GM19395 (cell line): ENCODE measurements at regions not wholly inside any gene's neighbourhood (a gene's known extent, or its start where the extent isn't known, plus 50 kb on each side); places are given as distances from the start of the nearest gene placed in this dataset.

Experiments
- ATAC-seq: cut with Tn5 transposase; IDR thresholded peaks from one replicate; pipeline ENCODE4 v1.9.1; 2021; ENCODE audit warnings: mild to moderate bottlenecking, moderate library complexity; ENCODE audit not compliant: unreplicated experiment

GRCh38 chr16:65876624-65877023, 489.9 kb upstream of the CDH5 start:
- ATAC-seq, result no peak

DNA sequence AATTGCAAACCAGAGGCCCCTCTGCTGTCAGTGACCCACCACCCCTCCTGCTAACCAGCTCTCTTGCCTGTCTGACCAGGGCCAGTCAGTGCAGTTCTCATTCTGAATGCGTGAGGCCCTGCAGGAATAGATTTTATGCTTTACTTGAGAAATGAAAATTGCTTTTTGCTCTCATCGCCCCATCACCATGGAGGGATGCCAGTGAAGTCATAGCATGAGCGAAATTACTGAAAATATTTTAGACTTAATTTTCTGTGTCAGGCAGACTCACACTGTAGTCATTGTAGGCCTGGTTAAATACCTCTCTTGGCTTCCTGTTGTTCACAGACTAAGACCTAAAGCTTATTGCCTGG, 490.5 kb upstream of the CDH5 start:
- ATAC-seq, result no peak

GRCh38 chr16:65875381-65876055, 491.0 kb upstream of the CDH5 start:
- no peak for ATAC-seq

DNA sequence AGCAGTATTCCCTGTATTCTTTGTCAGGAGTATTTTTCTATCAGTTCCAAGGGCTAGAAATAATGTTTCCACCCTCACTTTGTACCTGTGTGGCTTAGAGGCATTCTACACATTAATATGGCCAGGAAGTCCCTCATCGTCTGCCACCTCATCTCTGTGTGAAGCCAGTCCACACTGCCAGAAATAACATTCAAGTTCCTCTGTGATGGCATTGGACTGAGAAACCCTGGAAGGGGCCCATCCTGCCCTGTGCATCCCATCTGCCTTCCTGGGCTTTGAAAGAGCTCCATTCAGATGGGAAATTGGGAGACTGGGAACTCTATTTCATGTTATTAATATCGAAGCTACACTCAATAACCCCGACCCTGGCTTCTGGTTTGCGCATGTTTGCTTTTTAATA, 497.2 kb upstream of the CDH5 start:
- no peak for ATAC-seq

DNA sequence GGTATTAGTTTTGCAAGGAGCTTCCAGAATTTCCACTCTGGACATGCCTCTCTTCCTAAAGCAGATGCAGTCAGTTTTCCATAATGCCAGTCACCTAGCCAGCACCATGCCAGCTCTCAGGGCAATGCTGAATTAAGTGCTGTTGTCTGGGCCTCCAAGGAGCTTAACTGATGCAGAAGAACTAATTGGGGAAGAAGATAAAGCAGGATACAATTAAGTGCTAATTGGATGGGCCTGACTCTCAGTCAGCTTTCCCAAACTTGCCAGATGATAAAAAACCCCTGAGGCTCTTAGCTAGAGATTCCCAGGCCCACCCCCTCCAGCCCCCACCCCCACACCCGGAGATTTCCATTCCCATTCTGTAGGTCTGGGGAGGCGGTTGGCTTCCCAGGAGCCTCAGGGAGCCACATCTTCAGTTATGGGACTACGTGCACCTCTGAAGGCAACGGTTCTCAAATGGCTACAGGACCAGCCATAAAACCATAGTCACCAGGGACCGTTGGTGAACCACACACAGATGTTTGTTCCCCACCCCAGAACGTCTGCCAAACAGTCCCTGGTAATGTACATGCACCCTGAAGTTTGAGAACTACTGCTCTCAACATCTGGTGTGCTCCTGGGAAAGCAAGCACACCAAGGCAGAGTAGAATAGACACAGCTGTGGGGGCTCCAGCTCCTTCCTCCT, 499.1 kb upstream of the CDH5 start:
- no peak for ATAC-seq

DNA sequence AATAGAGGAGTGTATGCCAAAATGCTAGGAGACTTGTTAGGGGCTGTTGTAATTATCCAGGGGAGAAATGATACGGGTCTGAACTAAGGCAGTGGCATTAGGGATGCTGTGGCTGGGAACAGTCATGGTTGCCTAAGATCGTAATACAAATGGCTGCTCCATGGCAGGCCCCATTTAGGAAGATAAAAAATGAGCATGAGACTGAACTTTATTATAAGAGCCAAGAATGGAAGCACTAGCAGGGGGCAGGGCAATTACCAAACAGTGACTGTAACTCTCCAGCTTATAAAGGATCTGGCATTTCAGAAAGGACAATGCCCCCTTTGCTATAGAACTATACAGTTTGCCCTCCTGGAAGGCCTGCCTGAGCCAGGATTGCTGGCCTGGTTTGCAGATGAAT, 503.3 kb upstream of the CDH5 start:
- ATAC-seq, result no peak

GRCh38 chr16:65861131-65861731, 505.3 kb upstream of the CDH5 start:
- ATAC-seq, result no peak

DNA sequence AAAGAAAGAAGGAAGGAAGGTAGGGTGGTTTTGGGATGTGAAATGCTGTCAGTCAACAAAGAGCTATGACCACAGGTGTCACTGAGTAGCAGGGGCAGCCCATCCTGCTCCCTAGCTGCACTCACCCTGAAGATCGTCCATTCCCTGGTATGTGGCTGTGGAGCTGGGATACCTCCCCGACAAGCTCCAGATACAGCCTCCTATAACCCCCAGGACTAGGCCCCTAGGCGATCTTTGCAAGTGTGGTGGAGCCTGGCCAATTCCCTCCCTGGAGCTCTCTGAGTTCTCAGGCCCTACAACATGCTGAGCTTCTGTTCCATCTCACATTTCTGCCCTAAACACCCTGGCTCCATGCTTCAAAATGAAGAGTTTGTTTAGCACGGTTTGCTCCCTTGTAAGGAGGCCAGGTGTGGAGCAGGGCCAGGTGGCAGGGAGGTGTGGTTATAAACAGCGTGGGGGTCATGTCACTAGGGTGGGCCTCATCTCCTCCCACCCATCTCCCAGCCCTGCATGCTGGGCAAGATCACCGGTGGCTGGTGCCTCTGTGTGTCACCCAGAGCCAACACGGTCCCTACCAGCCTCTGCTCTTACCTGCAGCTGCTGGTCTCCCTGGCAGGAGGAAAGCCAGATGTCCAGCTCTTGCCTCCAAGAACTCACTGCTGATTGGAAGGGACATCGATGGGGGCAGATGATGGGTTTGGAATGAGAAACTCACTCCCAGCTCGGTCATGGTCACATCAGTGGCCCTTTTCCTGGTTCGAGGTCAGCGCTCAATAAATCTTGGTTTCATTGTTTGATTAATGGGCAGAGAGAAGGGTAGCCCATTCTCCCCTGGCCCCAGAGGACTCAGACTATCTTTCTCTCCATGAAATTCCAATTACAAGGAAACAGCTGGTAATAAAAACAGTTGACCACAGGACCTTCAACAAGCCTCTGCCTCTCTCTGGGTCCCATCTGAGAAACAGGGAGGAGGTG, 511.0 kb upstream of the CDH5 start:
- ATAC-seq, result no peak

- ATAC-seq, result no peak
Measured at GRCh38 chr16:65846210-65846602, 520.3 kb upstream of the CDH5 start.

- ATAC-seq, result no peak
Measured at GRCh38 chr16:65845466-65846209, 520.9 kb upstream of the CDH5 start.

DNA sequence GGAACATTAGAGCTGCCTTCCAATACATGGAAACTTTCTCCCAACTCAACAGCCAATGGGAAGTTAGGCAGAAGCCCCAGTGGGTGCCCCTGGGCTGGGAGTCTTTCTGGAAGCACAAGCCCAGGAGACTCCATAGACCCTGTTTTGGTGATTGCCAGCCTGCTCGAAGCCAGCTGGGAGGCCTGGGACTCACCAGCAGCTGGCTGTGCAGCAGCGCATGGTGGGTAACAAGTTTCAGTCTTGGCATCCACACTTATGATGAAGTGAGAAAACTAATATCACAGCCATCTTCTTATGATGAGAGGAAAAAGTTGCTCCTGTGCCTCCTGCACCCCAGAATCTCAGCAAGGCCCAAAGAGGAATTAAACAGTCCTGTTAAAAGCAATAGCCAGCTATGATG, 522.5 kb upstream of the CDH5 start:
- ATAC-seq, result no peak

GRCh38 chr16:65842067-65842466, 524.4 kb upstream of the CDH5 start:
- ATAC-seq, result no peak

DNA sequence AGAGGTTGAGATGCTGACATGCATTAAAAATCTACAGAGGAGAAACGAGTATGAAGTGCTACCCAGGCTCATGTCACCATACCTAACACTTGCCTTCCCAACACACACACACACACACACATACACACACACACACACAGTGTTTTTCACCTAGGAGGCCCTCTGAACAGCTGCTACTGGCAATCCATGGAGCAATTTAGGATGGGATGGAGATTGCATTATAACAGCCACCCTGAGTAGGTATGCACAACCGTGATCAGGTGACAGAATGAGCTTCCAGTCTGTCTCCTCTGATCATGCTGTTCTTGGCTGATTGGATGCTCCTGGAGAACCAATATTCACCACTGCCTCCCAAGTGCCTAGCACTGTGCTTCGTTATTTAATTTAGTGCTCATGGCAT, 528.5 kb upstream of the CDH5 start:
- no peak for ATAC-seq

DNA sequence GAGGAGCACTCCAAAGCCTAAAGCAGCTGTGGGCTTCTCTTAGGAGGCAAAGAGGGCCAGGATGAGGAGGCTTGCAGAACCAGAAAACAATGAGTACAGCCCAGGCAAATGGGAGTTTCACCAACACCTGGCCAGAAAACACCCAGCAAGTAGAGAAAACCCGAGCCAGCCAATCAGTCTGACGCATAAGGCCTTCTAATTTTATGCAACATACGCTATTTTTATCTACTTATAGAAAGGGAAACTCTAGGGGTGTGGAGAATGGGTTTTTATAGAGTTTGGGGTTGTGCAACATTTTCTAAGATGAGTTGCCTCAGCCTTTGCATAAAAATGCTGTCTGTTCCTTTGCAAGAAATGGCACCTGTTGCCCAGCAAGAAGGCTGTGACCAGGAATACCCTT, 529.0 kb upstream of the CDH5 start:
- ATAC-seq, result no peak

- ATAC-seq, result no peak
Measured at GRCh38 chr16:65834688-65835087, 531.8 kb upstream of the CDH5 start.

GRCh38 chr16:65833171-65833871, 533.2 kb upstream of the CDH5 start:
- no peak for ATAC-seq

GRCh38 chr16:65832679-65833078, 533.8 kb upstream of the CDH5 start:
- ATAC-seq, result no peak

DNA sequence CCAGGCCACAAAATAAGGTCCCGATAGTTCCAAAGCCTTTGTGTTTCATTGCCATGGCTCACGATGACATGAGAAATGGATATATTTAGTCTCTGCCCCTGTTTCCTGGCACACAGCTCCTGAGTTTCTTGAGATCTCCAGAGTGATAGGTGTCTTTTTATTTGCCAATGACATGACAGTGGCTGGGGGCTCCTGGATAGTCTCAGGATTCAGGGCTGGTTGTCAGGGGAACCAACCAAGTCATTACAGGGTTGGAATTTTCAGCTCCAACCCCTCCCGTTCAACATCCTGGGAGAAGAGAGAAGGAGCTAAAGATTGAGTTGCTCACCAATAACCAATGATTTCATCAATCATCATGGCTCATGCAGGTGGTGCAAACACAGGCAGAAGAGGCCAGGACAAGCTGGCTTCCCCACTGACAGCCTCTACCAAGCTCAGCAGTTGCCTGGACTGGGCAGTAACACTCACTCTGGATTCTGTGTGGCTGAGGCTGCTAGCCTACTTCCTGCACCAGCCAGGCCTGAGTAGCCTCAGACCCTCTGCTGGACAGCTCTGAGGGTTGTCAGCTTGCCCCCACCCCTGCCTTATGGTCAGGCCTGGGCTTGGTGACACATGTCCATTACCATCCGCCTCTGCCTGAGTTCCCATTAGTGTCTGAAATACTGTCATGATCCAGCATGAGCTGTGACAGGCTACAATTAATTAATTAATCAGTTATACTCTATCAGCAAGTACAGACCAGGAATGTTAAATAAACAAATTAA, 534.4 kb upstream of the CDH5 start:
- ATAC-seq, result no peak

GRCh38 chr16:65829076-65829475, 537.4 kb upstream of the CDH5 start:
- no peak for ATAC-seq
